ENCODE measurements at regions not wholly inside any gene's neighbourhood (a gene's known extent, or its start where the extent isn't known, plus 50 kb on each side); places are given as distances from the start of the nearest gene placed in this dataset.

GRCh38 chr18:78496079-78496478 is 483.5 kb upstream of the SALL3 start:
- Histone ChIP-seq H3K9ac (ENCODE audit: low read length) (no peak overlapping the region), H4K20me1 (ENCODE audit: insufficient read depth) (no peaks in the 10 kb centered on the region), H3K4me3 (ENCODE audit: low read length) (no peak overlapping the region), H3F3A (ENCODE audit: insufficient read depth, low read length, poor library complexity, severe bottlenecking) (no peaks in the 10 kb centered on the region), H2AFZ (ENCODE audit: low read depth, low read length) (no peak overlapping the region), H3K27ac (ENCODE audit: low read length) (no peak overlapping the region), H3K27me3 (ENCODE audit: insufficient read depth, low read depth, low read length) (no peaks in the 10 kb centered on the region), H3K9me3 (ENCODE audit: low read length) (no peaks in the 10 kb centered on the region), H3K36me3 (ENCODE audit: insufficient read depth, low read length) (no peaks in the 10 kb centered on the region), H3K9me2 (ENCODE audit: insufficient read depth, low read length) (no peaks in the 10 kb centered on the region), H3K4me2 (ENCODE audit: low read length) (no peak overlapping the region), H3K79me2 (replicated peaks; ENCODE audit: insufficient read depth, low read length) (no peaks in the 10 kb centered on the region)
- TF ChIP-seq POLR2AphosphoS5 (IDR thresholded peaks at IDR 0.05): peak; percentile 23
- TF ChIP-seq EZH2 (IDR thresholded peaks at IDR 0.05; ENCODE audit: borderline replicate concordance, insufficient read depth, low read length, poor library complexity, severe bottlenecking): no peak

DNA sequence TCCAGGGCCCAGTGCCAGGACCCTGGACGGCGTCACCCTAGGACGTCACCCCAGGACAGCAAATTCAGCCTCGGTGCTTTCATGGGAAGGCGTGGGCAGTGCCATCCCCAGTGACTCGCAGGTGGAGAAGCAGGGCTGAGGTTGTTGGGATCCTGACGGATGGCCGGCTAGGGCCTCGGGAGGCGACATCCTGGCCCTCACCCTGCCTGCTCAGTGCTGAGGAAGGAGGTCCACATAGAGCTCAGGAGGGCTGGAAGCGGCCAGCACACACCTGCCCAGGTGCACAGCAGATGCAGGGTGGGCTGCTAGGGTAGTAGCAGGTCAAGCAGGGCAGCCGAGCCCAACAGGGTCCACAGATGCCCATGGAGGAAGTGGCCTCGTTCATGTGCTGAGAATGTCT is 482.0 kb upstream of the SALL3 start:
- H3K9me3 ChIP-seq (ENCODE audit: low read length): no peaks in the 10 kb centered on the region

More for the DNA sequence above, 482.0 kb upstream of the SALL3 start:
- Histone ChIP-seq H3K36me3 (ENCODE audit: insufficient read depth, low read length) (no peaks in the 10 kb centered on the region), H3K9me2 (ENCODE audit: insufficient read depth, low read length) (no peaks in the 10 kb centered on the region), H3K27me3 (ENCODE audit: insufficient read depth, low read depth, low read length) (no peaks in the 10 kb centered on the region), H3F3A (ENCODE audit: insufficient read depth, low read length, poor library complexity, severe bottlenecking) (no peaks in the 10 kb centered on the region), H3K27ac (ENCODE audit: low read length) (no peak overlapping the region), H3K79me2 (replicated peaks; ENCODE audit: insufficient read depth, low read length) (no peaks in the 10 kb centered on the region), H3K4me2 (ENCODE audit: low read length) (no peak overlapping the region), H2AFZ (ENCODE audit: low read depth, low read length) (no peak overlapping the region), H4K20me1 (ENCODE audit: insufficient read depth) (no peaks in the 10 kb centered on the region), H3K4me3 (ENCODE audit: low read length) (no peak overlapping the region), H3K9ac (ENCODE audit: low read length) (no peak overlapping the region)
- TF ChIP-seq TAF1 (IDR thresholded peaks at IDR 0.05; ENCODE audit: low read depth): no peak
- TF ChIP-seq CTCF (IDR thresholded peaks at IDR 0.05; ENCODE audit: poor library complexity, severe bottlenecking): no peak
- no peak for TF ChIP-seq POLR2AphosphoS5 (IDR thresholded peaks at IDR 0.05)
- no peak for TF ChIP-seq MXI1 (conservative IDR thresholded peaks at IDR 0.05; ENCODE audit: poor library complexity, severe bottlenecking)
- TF ChIP-seq REST (IDR thresholded peaks at IDR 0.05; ENCODE audit: borderline replicate concordance): no peak
- no peak for TF ChIP-seq RAD21 (conservative IDR thresholded peaks at IDR 0.05)
- no peak for TF ChIP-seq SMC3 (conservative IDR thresholded peaks at IDR 0.05; ENCODE audit: poor library complexity)
- TF ChIP-seq EZH2 (IDR thresholded peaks at IDR 0.05; ENCODE audit: borderline replicate concordance, insufficient read depth, low read length, poor library complexity, severe bottlenecking): no peak
- TF ChIP-seq EP300 (conservative IDR thresholded peaks at IDR 0.05; ENCODE audit: poor library complexity, severe bottlenecking): no peak
